H1 (cell line): ENCODE measurements at regions not wholly inside any gene's neighbourhood (a gene's known extent, or its start where the extent isn't known, plus 50 kb on each side); places are given as distances from the start of the nearest gene placed in this dataset.

Source experiments
- KDM5A ChIP-seq: fragments of 200-600 bp; IDR thresholded peaks from 2 replicates; pipeline ENCODE4 v1.7.1; 2012; ENCODE audit warnings: mild to moderate bottlenecking, low read length, inconsistent platforms, mixed read lengths
- NRF1 ChIP-seq: IDR thresholded peaks from 2 replicates; pipeline ENCODE4 v1.6.1; 2011; ENCODE audit warnings: mild to moderate bottlenecking, low read depth, low read length, improper control_type of control experiment
- POLR2AphosphoS5 ChIP-seq: IDR thresholded peaks from 2 replicates; pipeline ENCODE4 v1.6.1; 2011; ENCODE audit warnings: low read depth, low read length
- RFX5 ChIP-seq: IDR thresholded peaks from 2 replicates; pipeline ENCODE4 v1.6.1; 2011; ENCODE audit warnings: low read depth, low read length, improper control_type of control experiment, borderline replicate concordance
- RNF2 ChIP-seq: fragments of 200-900, 300-1000 bp; sonication (generic); IDR thresholded peaks from 2 replicates; pipeline ENCODE4 v1.7.1; 2016; ENCODE audit warnings: borderline replicate concordance, low read depth, mild to moderate bottlenecking, antibody characterized with exemption, low read length; ENCODE audit not compliant: poor library complexity, severe bottlenecking; ENCODE audit errors: missing control alignments
- SAP30 ChIP-seq: fragments of 300-600 bp; sonication (generic); IDR thresholded peaks from 2 replicates; pipeline ENCODE4 v1.7.1; 2012; ENCODE audit warnings: low read length, moderate library complexity, mild to moderate bottlenecking, inconsistent platforms; ENCODE audit not compliant: insufficient read depth, insufficient replicate concordance
- SP4 ChIP-seq: IDR thresholded peaks from 2 replicates; pipeline ENCODE4 v1.6.1; 2012; ENCODE audit warnings: low read length, inconsistent platforms
- SUZ12 ChIP-seq: fragments of 200-600 bp; sonication (generic); IDR thresholded peaks from 2 replicates; pipeline ENCODE4 v1.6.1; 2012; ENCODE audit warnings: mild to moderate bottlenecking, inconsistent platforms, low read length, moderate library complexity, mixed read lengths
- TAF7 ChIP-seq: optimal IDR thresholded peaks from 2 replicates; pipeline ENCODE3; 2011; ENCODE audit warnings: low read depth, mild to moderate bottlenecking, inconsistent platforms, low read length, moderate library complexity, borderline replicate concordance

GRCh38 chrX:146907391-146908240, 93.1 kb upstream of the CXorf51A start (continued):
- TF ChIP-seq SP4: no peak
- TF ChIP-seq POLR2AphosphoS5: no peak
- TF ChIP-seq RNF2: no peak
- TF ChIP-seq KDM5A: no peak
- no peak for TF ChIP-seq NRF1
- TF ChIP-seq SUZ12: no peak
- TF ChIP-seq RFX5: no peak
- TF ChIP-seq TAF7: no peak
- TF ChIP-seq SAP30: no peak
